GM12874 (cell line): ENCODE measurements at regions not wholly inside any gene's neighbourhood (a gene's known extent, or its start where the extent isn't known, plus 50 kb on each side); places are given as distances from the start of the nearest gene placed in this dataset.

ENCODE experiments used
- TF ChIP-seq, protein P1 (sequence below): IDR thresholded peaks from 2 replicates; pipeline ENCODE4 v1.5.1; 2011; ENCODE audit warnings: low read depth, mild to moderate bottlenecking, control low read depth, low read length, moderate library complexity; ENCODE audit not compliant: insufficient read depth

DNA sequence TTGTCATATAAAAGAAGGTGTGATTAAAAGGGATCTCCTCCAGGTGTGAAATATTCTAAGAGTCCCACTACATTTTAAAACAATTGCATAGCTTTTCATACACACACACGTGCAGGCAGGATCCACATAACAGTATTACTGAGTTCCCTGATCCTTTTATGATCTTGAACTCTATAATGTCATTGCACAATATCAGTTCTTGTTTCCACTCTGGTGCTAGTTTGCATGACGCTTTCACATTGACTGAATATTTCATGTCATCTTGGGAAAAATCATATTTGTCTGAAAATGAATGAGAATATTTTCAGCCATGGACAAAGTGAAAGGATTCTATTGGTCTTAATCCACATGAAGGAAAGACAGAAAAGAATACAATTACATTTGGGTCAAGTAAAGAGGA lies 703.8 kb downstream of the CDH8 start:
- TF ChIP-seq, protein P1, sequence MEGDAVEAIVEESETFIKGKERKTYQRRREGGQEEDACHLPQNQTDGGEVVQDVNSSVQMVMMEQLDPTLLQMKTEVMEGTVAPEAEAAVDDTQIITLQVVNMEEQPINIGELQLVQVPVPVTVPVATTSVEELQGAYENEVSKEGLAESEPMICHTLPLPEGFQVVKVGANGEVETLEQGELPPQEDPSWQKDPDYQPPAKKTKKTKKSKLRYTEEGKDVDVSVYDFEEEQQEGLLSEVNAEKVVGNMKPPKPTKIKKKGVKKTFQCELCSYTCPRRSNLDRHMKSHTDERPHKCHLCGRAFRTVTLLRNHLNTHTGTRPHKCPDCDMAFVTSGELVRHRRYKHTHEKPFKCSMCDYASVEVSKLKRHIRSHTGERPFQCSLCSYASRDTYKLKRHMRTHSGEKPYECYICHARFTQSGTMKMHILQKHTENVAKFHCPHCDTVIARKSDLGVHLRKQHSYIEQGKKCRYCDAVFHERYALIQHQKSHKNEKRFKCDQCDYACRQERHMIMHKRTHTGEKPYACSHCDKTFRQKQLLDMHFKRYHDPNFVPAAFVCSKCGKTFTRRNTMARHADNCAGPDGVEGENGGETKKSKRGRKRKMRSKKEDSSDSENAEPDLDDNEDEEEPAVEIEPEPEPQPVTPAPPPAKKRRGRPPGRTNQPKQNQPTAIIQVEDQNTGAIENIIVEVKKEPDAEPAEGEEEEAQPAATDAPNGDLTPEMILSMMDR = no peak

GRCh38 chr16:61324044-61324443 lies 712.2 kb downstream of the CDH8 start:
- TF ChIP-seq, protein P1 = no peak

DNA sequence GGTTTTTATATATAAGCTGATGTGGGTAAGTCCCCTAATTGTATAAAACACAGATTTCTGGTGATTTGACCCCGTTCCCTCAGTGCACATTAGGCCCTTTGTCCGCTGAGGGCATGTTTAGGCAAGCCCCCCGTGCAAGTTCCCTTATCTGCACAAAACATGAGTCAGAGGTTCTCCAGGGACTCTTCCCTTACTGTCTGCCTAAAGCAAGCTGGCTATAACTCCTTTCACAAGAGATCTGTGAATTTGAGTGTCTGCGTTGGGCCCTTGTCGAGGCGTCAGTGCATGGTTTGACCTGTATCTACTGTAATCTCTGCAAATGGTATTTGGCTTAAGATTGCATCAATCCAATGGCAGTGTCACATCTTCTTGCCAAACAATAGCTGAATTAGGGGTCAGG lies 712.8 kb downstream of the CDH8 start:
- TF ChIP-seq, protein P1 = no peak

DNA sequence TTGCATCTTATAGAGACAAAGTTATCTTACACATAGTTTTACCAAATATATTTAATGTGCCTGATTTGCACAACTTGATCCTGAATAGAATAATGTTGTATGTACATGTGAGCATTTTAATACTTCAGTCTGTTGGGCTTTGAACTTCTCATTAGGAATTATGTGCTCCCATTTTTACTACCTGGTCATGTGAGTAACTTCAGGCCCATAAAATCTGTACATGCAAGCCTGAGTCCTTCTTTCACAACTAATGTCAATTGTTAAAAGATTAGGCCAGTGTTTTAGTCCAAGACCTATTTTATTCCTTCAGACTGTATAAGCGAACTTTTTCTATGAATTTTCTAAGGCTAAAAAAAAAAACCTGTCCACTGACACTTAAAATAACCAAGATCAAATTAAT lies 715.4 kb downstream of the CDH8 start:
- TF ChIP-seq, protein P1 = no peak

- TF ChIP-seq, protein P1 = no peak
Observed at GRCh38 chr16:61313931-61314330, 722.3 kb downstream of the CDH8 start.

- TF ChIP-seq, protein P1 = no peak
Observed at GRCh38 chr16:61309386-61309785, 726.9 kb downstream of the CDH8 start.

DNA sequence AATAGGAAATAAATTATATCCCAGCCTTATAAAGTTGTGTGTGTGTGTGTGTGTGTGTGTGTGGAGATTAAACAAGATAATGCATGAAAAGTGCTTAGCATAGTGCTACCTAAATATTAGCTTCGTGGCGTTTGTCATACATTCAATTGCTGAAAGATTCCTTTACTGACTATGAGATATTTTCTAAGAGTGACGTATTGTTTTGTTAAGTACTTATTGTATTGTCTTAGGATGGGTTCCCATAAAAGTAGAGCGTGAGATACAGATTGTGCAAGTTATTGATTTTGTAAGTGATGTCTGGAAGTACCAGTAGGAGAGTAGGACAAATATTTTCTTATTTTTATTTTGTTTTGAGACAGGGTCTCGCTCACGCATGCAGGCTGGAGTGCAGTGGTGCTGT lies 730.0 kb downstream of the CDH8 start:
- TF ChIP-seq, protein P1 = no peak

DNA sequence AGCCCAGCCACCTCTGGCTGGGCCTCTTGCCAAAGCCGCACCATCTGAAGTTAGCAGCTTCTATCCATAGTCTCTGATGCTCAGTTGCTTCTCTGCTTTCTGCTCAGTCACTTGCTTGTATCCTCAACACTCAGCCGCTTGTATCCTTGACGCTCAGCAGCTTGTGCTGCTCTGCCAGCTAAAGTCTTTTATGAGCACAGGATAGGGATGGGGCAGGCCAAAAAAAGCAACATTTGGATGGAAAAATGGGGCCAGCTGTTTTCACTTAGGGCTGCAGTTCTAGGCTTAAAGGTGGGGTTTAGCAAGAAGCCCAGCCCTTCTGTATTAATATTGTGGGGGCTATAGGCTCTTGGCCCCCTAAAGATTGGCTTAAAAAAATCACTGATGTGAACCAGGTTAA lies 739.4 kb downstream of the CDH8 start:
- TF ChIP-seq, protein P1 = no peak
